ENCODE measurements at regions not wholly inside any gene's neighbourhood (a gene's known extent, or its start where the extent isn't known, plus 50 kb on each side); places are given as distances from the start of the nearest gene placed in this dataset.

GRCh38 chr5:2222246-2222992 lies 339.7 kb upstream of the IRX4 start:
- no peaks in the 10 kb centered on the region for H3K4me1 ChIP-seq (replicated peaks in 1 of 4; ENCODE audit: control insufficient read depth in 3 of 4, insufficient read depth in 4 of 4, low read length in 3 of 4)
- H3K9ac ChIP-seq (replicated peaks in 1 of 4; ENCODE audit: extremely low read depth in 1 of 4, low read depth in 3 of 4, low read length in 3 of 4): no peak overlapping the region
- no peak overlapping the region for H4K5ac ChIP-seq (ENCODE audit: insufficient read length, low read depth, low read length)
- no peak overlapping the region for H2AFZ ChIP-seq (ENCODE audit: low read length)
- H3K4ac ChIP-seq (replicated peaks; ENCODE audit: insufficient read length, low read depth, low read length): no peak overlapping the region
- H2BK15ac ChIP-seq (ENCODE audit: low read length): no peak overlapping the region
- peaks cover 8% of the 10 kb centered on the region; the same call in 1 of the 2 replicates for H3K23me2 ChIP-seq (ENCODE audit: low read depth, low read length)
- no peaks in the 10 kb centered on the region for H3K27me3 ChIP-seq (replicated peaks in 1 of 4; ENCODE audit: control insufficient read depth in 3 of 4, extremely low read depth in 1 of 4, insufficient read depth in 3 of 4, low read length in 3 of 4)
- H3K79me2 ChIP-seq (ENCODE audit: control insufficient read depth in 1 of 2, insufficient read depth in 2 of 2, low read length in 2 of 2): no peaks in the 10 kb centered on the region
- no peak overlapping the region for H4K8ac ChIP-seq (ENCODE audit: extremely low read depth, insufficient read depth, low read length)
- POLR2A ChIA-PET (ENCODE audit: partially characterized antibody): no interaction called here
- H2BK5ac ChIP-seq (ENCODE audit: low read depth, low read length): no peak overlapping the region
- no peaks in the 10 kb centered on the region for H3K79me1 ChIP-seq (ENCODE audit: low read depth, low read length)
- H3K18ac ChIP-seq (ENCODE audit: extremely low read depth, low read length): no peak overlapping the region
- WGBS, 2 experiments (ENCODE audit: extremely low coverage in 1 of 2, insufficient coverage in 1 of 2, insufficient read length in 1 of 2, insufficient replicate concordance in 2 of 2, low coverage in 1 of 2, low lambda C conversion rate in 2 of 2, missing lambda C conversion rate in 1 of 2): 93% methylated on average over 18 of the region's 18 CpGs; no CpG with 5 or more reads in 1 of the 2 experiments
- H4K91ac ChIP-seq (replicated peaks; ENCODE audit: insufficient read length, low read length): no peak overlapping the region
- TF ChIP-seq PHF8 (conservative IDR thresholded peaks at IDR 0.05; ENCODE audit: low read depth, low read length) (no peak), MAX (IDR thresholded peaks at IDR 0.05) (no peak), POLR2AphosphoS5 (IDR thresholded peaks at IDR 0.05; ENCODE audit: low read depth, low read length) (no peak)
- H2BK120ac ChIP-seq (replicated peaks; ENCODE audit: low read depth, low read length): no peak overlapping the region
- no peak overlapping the region for H2BK12ac ChIP-seq (ENCODE audit: low read depth, low read length)
- no peaks in the 10 kb centered on the region for H3K36me3 ChIP-seq (ENCODE audit: control insufficient read depth in 2 of 4, insufficient read depth in 4 of 4, low read length in 3 of 4)
- H3K9me3 ChIP-seq (ENCODE audit: insufficient read depth in 2 of 2, low read depth in 1 of 2, low read length in 1 of 2): no peaks in the 10 kb centered on the region
- H3K4me2 ChIP-seq (ENCODE audit: insufficient read depth in 1 of 2, low read depth in 2 of 2, low read length in 2 of 2): no peak overlapping the region
- no peak overlapping the region for H2BK20ac ChIP-seq (ENCODE audit: low read length)
- H3K27ac ChIP-seq (ENCODE audit: low read depth, low read length): no peak overlapping the region
- H3K4me3 ChIP-seq (ENCODE audit: extremely low read depth in 1 of 4, insufficient read depth in 2 of 4, low read depth in 3 of 4, low read length in 4 of 4): no peak overlapping the region
- H2AK5ac ChIP-seq (ENCODE audit: low read depth, low read length): no peak overlapping the region
- CTCF ChIA-PET (ENCODE audit: partially characterized antibody): no interaction called here
- peaks cover 0 to 2% of the 10 kb centered on the region in 2 experiments for H4K20me1 ChIP-seq (replicated peaks in 1 of 2; ENCODE audit: control insufficient read depth in 1 of 2, insufficient read depth in 2 of 2, low read length in 2 of 2)
- no peak overlapping the region for H3K56ac ChIP-seq (replicated peaks; ENCODE audit: insufficient read length, low read depth, low read length)
- H3K23ac ChIP-seq (ENCODE audit: insufficient read length): no peak overlapping the region
- no peak overlapping the region for H3K14ac ChIP-seq (ENCODE audit: insufficient read length)
- FAIRE-seq: no peak
- no peak for DNase-seq (ENCODE audit: low read depth in 1 of 2, low spot score in 2 of 2)

Data from H1 (cell line).